ENCODE measurements at regions not wholly inside any gene's neighbourhood (a gene's known extent, or its start where the extent isn't known, plus 50 kb on each side); places are given as distances from the start of the nearest gene placed in this dataset.

- no peak overlapping the region for H3K4me3 ChIP-seq
- ATAC-seq (ENCODE audit: insufficient number of reproducible peaks, low FRiP score, low read depth) (no peak), DNase-seq (ENCODE audit: low spot score) (no peak)
- no peaks in the 10 kb centered on the region for H3K27me3 ChIP-seq (replicated peaks; ENCODE audit: insufficient read depth)
- no peak for TF ChIP-seq CTCF (IDR thresholded peaks at IDR 0.05)
- no peaks in the 10 kb centered on the region for H3K36me3 ChIP-seq
- peaks cover 3% of the 10 kb centered on the region for H3K9me3 ChIP-seq
- no peak overlapping the region for H3K27ac ChIP-seq
- H3K4me1 ChIP-seq (ENCODE audit: control insufficient read depth in 1 of 2, low read depth in 2 of 2) = no peaks in the 10 kb centered on the region
These were observed 62.3 kb downstream of the CH25H start for GRCh38 chr10:89144836-89145235.

DNA sequence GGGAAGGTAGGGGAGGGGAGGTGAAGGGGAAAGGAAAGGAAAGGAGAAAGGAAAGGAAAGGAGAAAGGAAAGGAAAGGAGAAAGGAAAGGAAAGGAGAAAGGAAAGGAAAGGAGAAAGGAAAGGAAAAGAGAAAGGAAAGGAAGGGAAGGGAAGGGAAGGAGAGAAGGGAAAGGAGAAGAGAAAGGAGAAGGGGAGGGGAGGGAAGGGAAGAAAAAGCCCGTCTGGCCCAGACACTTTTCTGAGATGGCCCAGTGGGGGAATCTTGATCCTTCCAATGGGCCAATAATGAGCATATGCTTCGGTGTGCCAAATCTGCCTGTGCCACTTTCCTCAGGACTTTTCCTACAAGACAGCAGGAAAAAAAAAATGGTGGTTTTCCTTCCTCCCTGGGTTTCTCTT, 64.5 kb downstream of the CH25H start:
- Histone ChIP-seq H3K27ac (no peak overlapping the region), H3K4me1 (ENCODE audit: control insufficient read depth in 1 of 2, low read depth in 2 of 2) (no peaks in the 10 kb centered on the region), H3K9me3 (no peaks in the 10 kb centered on the region), H3K27me3 (replicated peaks; ENCODE audit: insufficient read depth) (no peaks in the 10 kb centered on the region), H3K4me3 (no peak overlapping the region), H3K36me3 (no peaks in the 10 kb centered on the region)
- DNase-seq (ENCODE audit: low spot score) = no peak
- TF ChIP-seq CTCF (IDR thresholded peaks at IDR 0.05) = no peak
- ATAC-seq (ENCODE audit: insufficient number of reproducible peaks, low FRiP score, low read depth) = no peak

DNA sequence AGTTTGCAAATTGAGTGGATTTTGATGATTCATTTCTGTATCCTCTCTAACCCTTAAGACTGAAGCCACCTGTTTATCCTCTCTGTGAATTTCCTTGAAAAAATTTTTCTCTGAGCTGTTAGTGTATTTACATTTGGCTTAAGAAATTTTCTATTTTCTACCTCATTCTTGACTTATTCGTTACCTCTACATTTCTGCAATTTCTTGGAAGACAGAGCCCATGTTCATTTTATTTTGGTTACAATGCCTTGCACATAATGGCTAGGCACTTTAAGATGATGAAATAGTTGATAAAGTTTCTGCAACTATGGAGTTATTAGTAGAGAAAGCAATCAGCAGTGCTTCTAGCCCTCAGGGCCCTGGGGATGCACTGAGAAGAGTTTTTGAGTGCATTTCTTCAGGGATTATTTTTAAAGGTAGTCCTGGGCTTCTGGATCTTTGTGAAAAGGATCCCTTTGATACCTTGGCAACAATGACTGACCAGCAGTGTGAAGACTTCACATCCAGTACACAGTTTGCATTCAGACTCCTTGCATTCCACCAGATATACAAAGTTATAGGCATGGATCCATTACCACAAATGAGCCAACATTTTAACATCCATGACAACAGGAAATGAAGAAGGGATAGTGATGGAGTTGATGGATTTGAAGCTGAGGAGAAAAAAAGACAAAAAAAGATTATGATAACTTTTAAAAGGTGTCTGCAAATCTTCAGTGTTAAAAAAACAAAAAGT, 68.2 kb downstream of the CH25H start:
- H3K4me3 ChIP-seq = no peak overlapping the region
- no peaks in the 10 kb centered on the region for H3K27me3 ChIP-seq (replicated peaks; ENCODE audit: insufficient read depth)
- H3K36me3 ChIP-seq = no peaks in the 10 kb centered on the region
- ATAC-seq (ENCODE audit: insufficient number of reproducible peaks, low FRiP score, low read depth) (no peak), DNase-seq (ENCODE audit: low spot score) (no peak)
- TF ChIP-seq CTCF (IDR thresholded peaks at IDR 0.05) = no peak
- no peak overlapping the region for H3K27ac ChIP-seq
- no peaks in the 10 kb centered on the region for H3K4me1 ChIP-seq (ENCODE audit: control insufficient read depth in 1 of 2, low read depth in 2 of 2)
- H3K9me3 ChIP-seq = no peaks in the 10 kb centered on the region

DNA sequence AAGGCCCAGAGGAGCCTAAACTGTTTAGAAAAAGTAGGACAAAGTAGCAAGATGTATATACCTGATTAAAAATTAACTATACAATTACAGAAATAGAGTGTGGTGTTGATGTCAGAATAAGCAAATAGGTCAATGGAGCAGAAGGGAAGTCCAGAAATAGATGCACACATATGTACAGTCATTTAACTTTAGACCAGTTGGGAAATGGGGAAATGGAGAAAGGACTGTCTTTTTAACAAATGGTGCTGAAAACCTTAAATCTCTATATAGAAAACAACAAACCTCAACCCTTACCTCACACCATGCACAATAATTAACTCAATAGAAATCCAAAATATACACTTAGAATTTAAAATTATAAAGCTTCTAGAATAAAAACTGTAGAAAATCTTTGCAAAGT, 72.2 kb downstream of the CH25H start:
- no peak overlapping the region for H3K27ac ChIP-seq
- H3K4me3 ChIP-seq = no peak overlapping the region
- no peaks in the 10 kb centered on the region for H3K27me3 ChIP-seq (replicated peaks; ENCODE audit: insufficient read depth)
- DNase-seq (ENCODE audit: low spot score) = no peak
- TF ChIP-seq CTCF (IDR thresholded peaks at IDR 0.05) = no peak
- ATAC-seq (ENCODE audit: insufficient number of reproducible peaks, low FRiP score, low read depth) = no peak
- no peaks in the 10 kb centered on the region for H3K36me3 ChIP-seq
- no peaks in the 10 kb centered on the region for H3K9me3 ChIP-seq
- H3K4me1 ChIP-seq (ENCODE audit: control insufficient read depth in 1 of 2, low read depth in 2 of 2) = no peaks in the 10 kb centered on the region

DNA sequence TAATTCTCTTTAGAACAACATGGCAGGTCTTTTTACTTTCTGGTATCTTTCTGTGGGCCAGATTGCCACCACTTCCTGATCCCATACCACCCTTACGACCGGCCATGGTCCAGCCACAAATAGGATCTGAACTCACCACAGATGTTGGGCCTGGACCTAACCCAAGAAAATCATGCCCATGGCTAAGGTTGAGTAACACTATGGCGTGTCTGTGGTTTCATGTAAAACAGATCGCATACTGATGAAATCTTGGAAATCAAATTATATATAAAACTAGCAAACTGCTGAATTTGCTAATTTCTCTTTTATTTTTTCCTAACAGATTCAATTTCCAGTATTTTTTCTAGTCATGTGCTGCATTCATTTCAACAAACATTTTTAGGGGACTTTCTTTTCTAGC, 77.2 kb downstream of the CH25H start:
- TF ChIP-seq CTCF (IDR thresholded peaks at IDR 0.05) = no peak

More for the DNA sequence above, 77.2 kb downstream of the CH25H start:
- no peak overlapping the region for H3K27ac ChIP-seq
- DNase-seq (ENCODE audit: low spot score) = no peak
- no peaks in the 10 kb centered on the region for H3K9me3 ChIP-seq
- no peaks in the 10 kb centered on the region for H3K36me3 ChIP-seq
- ATAC-seq (ENCODE audit: insufficient number of reproducible peaks, low FRiP score, low read depth) = no peak
- H3K4me1 ChIP-seq (ENCODE audit: control insufficient read depth in 1 of 2, low read depth in 2 of 2) = no peaks in the 10 kb centered on the region
- no peak overlapping the region for H3K4me3 ChIP-seq
- H3K27me3 ChIP-seq (replicated peaks; ENCODE audit: insufficient read depth) = no peaks in the 10 kb centered on the region
